HCT116 (cell line): ENCODE measurements at regions not wholly inside any gene's neighbourhood (a gene's known extent, or its start where the extent isn't known, plus 50 kb on each side); places are given as distances from the start of the nearest gene placed in this dataset.

Experiments
- ATAC-seq: fragments of 200-7000 bp; cut with Tn5 transposase; 2 replicates; pipeline ENCODE4 v1.9.1; 2020; ENCODE audit warnings: mild to moderate bottlenecking, moderate library complexity
- BruUV-seq: library from RNA; stranded (reverse); fragments of 400-500 nt; replicated peaks from 2 replicates; lab custom pipeline; 2021; lab: Mats Ljungman, UMichigan
- CTCF ChIA-PET: fragments of 300-600 bp; sonication (Branson Sonifier 250); formaldehyde crosslinking; loops from one replicate; lab custom pipeline; 2021; ENCODE audit warnings: antibody characterized with exemption; lab: Charles Lee
- POLR2A ChIA-PET: fragments of 300-600, 350-600 bp; sonication (Branson Sonifier 250); formaldehyde crosslinking; loops from one replicate; lab custom pipeline; 2021; ENCODE audit warnings: antibody characterized with exemption; lab: Charles Lee
- RAD21 ChIA-PET, 2 experiments: fragments of 300-600 bp; sonication (Branson Sonifier 250); formaldehyde crosslinking; loops; one replicate each; lab custom pipeline; 2023; ENCODE audit warnings: low total read pairs in 2 of 2; ENCODE audit not compliant: uncharacterized antibody in 2 of 2, unreplicated experiment in 2 of 2, low non-redundant PET in 1 of 2; lab: Charles Lee
- DNase-seq: peaks from one replicate; pipeline ENCODE4 v3.0.0-alpha.2; 2010; ENCODE audit warnings: low read depth, low spot score
- H2AFZ ChIP-seq: fragments of 200-600 bp; shearing (Covaris generic), sonication (generic); 2 replicates; pipeline ENCODE4 v1.6.1; 2017; ENCODE audit warnings: low read depth, mixed run types, mixed read lengths, antibody characterized with exemption, low read length; ENCODE audit not compliant: poor library complexity, severe bottlenecking
- H3K27ac ChIP-seq: 2 replicates; pipeline ENCODE4 v1.5.1; 2012; ENCODE audit warnings: low read depth, low read length
- H3K27me3 ChIP-seq: fragments of 200-600 bp; sonication (generic); 2 replicates; pipeline ENCODE4 v1.6.1; 2016; ENCODE audit warnings: mixed run types, low read length, mixed read lengths; ENCODE audit not compliant: insufficient read depth
- H3K36me3 ChIP-seq, 2 experiments: fragments of 200-500 bp in 1 of 2; fragments of 200-600 bp in 1 of 2; sonication (Bioruptor generic) in 1 of 2; sonication (generic) in 1 of 2; 2 replicates each; pipeline versions ENCODE4 v1.5.1 to v1.6.1; 2014 to 2016; ENCODE audit warnings: low read length in 2 of 2, inconsistent platforms in 1 of 2, mixed read lengths in 1 of 2, mixed run types in 1 of 2; ENCODE audit not compliant: insufficient read depth in 2 of 2, control insufficient read depth in 1 of 2
- H3K4me1 ChIP-seq, 2 experiments: fragments of 200-600 bp in 1 of 2; sonication (generic) in 1 of 2; 2 replicates each; pipeline versions ENCODE4 v1.5.1 to v1.6.1; 2012 to 2017; ENCODE audit warnings: low read length in 2 of 2, inconsistent platforms in 1 of 2, mild to moderate bottlenecking in 1 of 2, mixed read lengths in 1 of 2, mixed run types in 1 of 2, moderate library complexity in 1 of 2; ENCODE audit not compliant: insufficient read depth in 2 of 2, control insufficient read depth in 1 of 2
- H3K4me2 ChIP-seq: fragments of 200-600 bp; sonication (generic); 2 replicates; pipeline ENCODE4 v1.6.1; 2017; ENCODE audit warnings: mixed run types, low read length, mixed read lengths
- H3K4me3 ChIP-seq, 2 experiments: fragments of 200-600 bp in 1 of 2; sonication (generic) in 1 of 2; replicated peaks in 1 of 2; 2 replicates each; pipeline ENCODE4 v1.5.1; 2011 to 2016; ENCODE audit warnings: low read length in 2 of 2, control low read depth in 1 of 2, low read depth in 1 of 2, mild to moderate bottlenecking in 1 of 2, mixed read lengths in 1 of 2, mixed run types in 1 of 2
- H3K79me2 ChIP-seq: fragments of 200-600 bp; sonication (generic); 2 replicates; pipeline ENCODE4 v1.6.1; 2017; ENCODE audit warnings: mild to moderate bottlenecking, mixed run types, low read length, moderate library complexity, mixed read lengths; ENCODE audit not compliant: insufficient read depth
- H3K9ac ChIP-seq: fragments of 200-600 bp; sonication (generic); 2 replicates; pipeline ENCODE4 v1.6.1; 2016; ENCODE audit warnings: low read length, mixed read lengths
- H3K9me2 ChIP-seq: fragments of 200-600 bp; sonication (generic), shearing (Covaris generic); 2 replicates; pipeline ENCODE4 v1.6.1; 2017; ENCODE audit warnings: mixed run types, mild to moderate bottlenecking, moderate library complexity; ENCODE audit not compliant: insufficient read depth
- H3K9me3 ChIP-seq, 2 experiments: fragments of 200-500 bp in 1 of 2; fragments of 200-600 bp in 1 of 2; sonication (Bioruptor generic) in 1 of 2; sonication (generic) in 1 of 2; 2 replicates each; pipeline ENCODE4 v1.6.1; 2014 to 2017; ENCODE audit warnings: low read length in 2 of 2, mixed read lengths in 2 of 2, inconsistent platforms in 1 of 2, low read depth in 1 of 2, mild to moderate bottlenecking in 1 of 2, mixed run types in 1 of 2, moderate library complexity in 1 of 2; ENCODE audit not compliant: control insufficient read depth in 1 of 2, insufficient read depth in 1 of 2
- H4K20me1 ChIP-seq: fragments of 200-600 bp; sonication (generic), shearing (Covaris generic); 2 replicates; pipeline ENCODE4 v1.6.1; 2017; ENCODE audit warnings: mixed run types, mild to moderate bottlenecking, moderate library complexity; ENCODE audit not compliant: insufficient read depth
- CBX3 ChIP-seq: IDR thresholded peaks from 2 replicates; pipeline ENCODE4 v1.6.1; 2012; ENCODE audit warnings: low read depth
- CEBPB ChIP-seq: IDR thresholded peaks from 2 replicates; pipeline ENCODE4 v1.6.1; 2012; ENCODE audit warnings: low read depth
- EZH2 ChIP-seq: fragments of 200-600 bp; sonication (generic); IDR thresholded peaks from 2 replicates; pipeline ENCODE4 v1.6.1; 2017; ENCODE audit warnings: antibody characterized with exemption, mixed run types
- FOSL1 ChIP-seq: IDR thresholded peaks from 2 replicates; pipeline ENCODE4 v1.6.1; 2012; ENCODE audit warnings: low read depth
- intact Hi-C: fragments of 100-400 bp; cut with micrococcal nuclease; formaldehyde crosslinking; loops from 2 replicates; pipeline ENCODE4 v1.10.0; 2022

DNA sequence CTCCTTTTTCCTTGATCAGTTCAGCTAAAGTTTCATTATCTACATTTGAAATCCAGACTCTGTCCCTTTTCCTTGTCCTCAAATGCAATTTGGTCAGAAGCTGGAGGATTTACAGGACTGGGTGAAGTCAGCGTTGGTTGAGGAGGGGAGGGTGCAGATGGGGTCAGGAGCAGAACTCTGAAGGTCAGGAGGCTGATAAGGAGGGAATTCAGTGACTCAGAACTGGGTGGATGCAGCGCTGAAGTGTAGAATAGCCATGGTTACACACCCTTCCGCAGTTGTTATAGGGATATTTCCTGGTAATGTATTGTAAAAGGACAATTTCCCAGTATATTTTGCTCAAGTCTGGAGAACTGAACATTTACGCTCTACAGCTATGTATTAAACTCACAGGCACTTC lies 133.1 kb upstream of the FOXA2 start:
- no TSS peak for BruUV-seq
- no peak for ATAC-seq

DNA sequence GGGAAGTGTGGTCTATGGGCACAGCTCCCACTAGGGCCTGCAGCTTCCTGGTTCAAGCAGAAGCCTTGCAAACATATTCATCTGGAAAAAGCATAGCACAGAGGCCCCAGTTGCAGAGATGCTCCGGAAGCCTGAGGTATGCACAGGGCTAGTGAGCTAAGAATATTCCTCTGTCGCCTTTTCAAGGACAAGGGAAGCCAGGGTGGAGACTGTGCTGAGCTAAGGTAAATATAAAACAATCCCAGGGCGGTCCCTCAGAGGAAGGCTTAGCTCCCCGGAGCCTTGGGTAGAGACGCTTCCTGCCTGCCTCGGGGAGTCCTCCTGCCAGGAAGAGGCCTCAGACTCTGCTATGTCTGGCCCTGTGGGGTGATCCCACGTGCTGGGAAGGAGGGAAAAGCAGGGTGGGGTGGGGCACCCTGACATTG lies 134.8 kb upstream of the FOXA2 start:
- Histone ChIP-seq H3K27ac (no peak overlapping the region), H3K79me2 (no peaks in the 10 kb centered on the region), H3K4me3 (no peak overlapping the region), H3K9me2 (no peaks in the 10 kb centered on the region), H3K9me3 (no peaks in the 10 kb centered on the region), H3K9ac (no peak overlapping the region), H3K36me3 (no peaks in the 10 kb centered on the region), H4K20me1 (no peaks in the 10 kb centered on the region), H3K27me3 (peaks cover 9% of the 10 kb centered on the region), H3K4me2 (no peak overlapping the region), H3K4me1 (peaks cover 0 to 13% of the 10 kb centered on the region in 2 experiments; a peak in 1 of 4 replicates), H2AFZ (no peak overlapping the region)
- no peak for ATAC-seq
- POLR2A ChIA-PET = no interaction called here
- BruUV-seq = no TSS peak
- DNase-seq = no peak
- CTCF ChIA-PET = interaction anchor here (2.0 kb wide), 1 partner anchor 16 kb away, joined by 7 read pairs; no protein-coding TSS in a partner anchor
- RAD21 ChIA-PET = no interaction called here
- intact Hi-C loops = no loop called here
- TF ChIP-seq CEBPB (no peak), CBX3 (no peak)

More for the DNA sequence above, 133.1 kb upstream of the FOXA2 start:
- Histone ChIP-seq H3K9me3 (no peaks in the 10 kb centered on the region), H3K27ac (no peak overlapping the region), H3K4me1 (peaks cover 0 to 18% of the 10 kb centered on the region in 2 experiments; a peak in 1 of 4 replicates), H3K4me3 (no peak overlapping the region), H3K27me3 (peaks cover 9% of the 10 kb centered on the region), H2AFZ (no peak overlapping the region), H3K36me3 (no peaks in the 10 kb centered on the region), H3K79me2 (no peaks in the 10 kb centered on the region), H3K9ac (no peak overlapping the region), H3K9me2 (no peaks in the 10 kb centered on the region), H3K4me2 (peak overlapping the region; percentile 45), H4K20me1 (no peaks in the 10 kb centered on the region)
- ChIA-PET RAD21 (no interaction called here), CTCF (interaction anchor here (1.1 to 2.0 kb wide), 3 partner anchors 17 to 603 kb away, joined by 3 to 7 read pairs (median 3); no protein-coding TSS in a partner anchor), POLR2A (no interaction called here)
- TF ChIP-seq EZH2 = no peak
- TF ChIP-seq FOSL1 = peak; percentile 12; the same call in 1 of the 2 replicates
- DNase-seq = no peak
- intact Hi-C loops = no loop called here
